SK-N-SH (cell line): ENCODE measurements at regions not wholly inside any gene's neighbourhood (a gene's known extent, or its start where the extent isn't known, plus 50 kb on each side); places are given as distances from the start of the nearest gene placed in this dataset.

Source experiments
- CTCF ChIA-PET: fragments of 300-600, 350-600 bp; formaldehyde crosslinking; extraction: SDS; loops from one replicate; lab custom pipeline; 2021; lab: Yijun Ruan, JAX
- POLR2A ChIA-PET: fragments of 350-600 bp; sonication (Branson Sonifier 250); formaldehyde crosslinking; extraction: SDS; loops from one replicate; lab custom pipeline; 2020; ENCODE audit warnings: antibody characterized with exemption, inconsistent platforms; lab: Yijun Ruan, JAX
- DNase-seq: peaks from one replicate; pipeline ENCODE4 v3.0.0; 2012
- H2AFZ ChIP-seq: fragments of 200-600 bp; sonication (generic); 2 replicates; pipeline ENCODE4 v1.8.1; 2016; ENCODE audit warnings: antibody characterized with exemption, mild to moderate bottlenecking, low read depth
- H3F3A ChIP-seq: fragments of 200-600 bp; sonication (generic); replicated peaks from 2 replicates; pipeline ENCODE3; 2016; ENCODE audit warnings: antibody characterized with exemption, mild to moderate bottlenecking; ENCODE audit not compliant: insufficient read depth
- H3K27ac ChIP-seq, 2 experiments: fragments of 200-500 bp in 1 of 2; fragments of 200-600 bp in 1 of 2; sonication (Bioruptor generic) in 1 of 2; sonication (generic), shearing (Covaris generic) in 1 of 2; 2 replicates each; pipeline versions ENCODE4 v1.5.1 to v1.6.1; 2014 to 2016; ENCODE audit warnings: low read depth in 2 of 2, inconsistent platforms in 1 of 2, low read length in 1 of 2, mild to moderate bottlenecking in 1 of 2, mixed read lengths in 1 of 2
- H3K27me3 ChIP-seq: fragments of 200-600 bp; sonication (generic), shearing (Covaris generic); 2 replicates; pipeline ENCODE4 v1.6.1; 2016; ENCODE audit warnings: mixed run types; ENCODE audit not compliant: insufficient read depth
- H3K36me3 ChIP-seq, 2 experiments: fragments of 200-500 bp in 1 of 2; fragments of 200-600 bp in 1 of 2; sonication (Bioruptor generic) in 1 of 2; sonication (generic) in 1 of 2; replicated peaks in 1 of 2; 2 replicates each; pipeline versions ENCODE3 to v1.5.1; 2014 to 2016; ENCODE audit warnings: low read length in 1 of 2, mild to moderate bottlenecking in 1 of 2; ENCODE audit not compliant: insufficient read depth in 2 of 2, control insufficient read depth in 1 of 2
- H3K4me1 ChIP-seq, 2 experiments: fragments of 200-500 bp in 1 of 2; fragments of 200-600 bp in 1 of 2; sonication (Bioruptor generic) in 1 of 2; sonication (generic), shearing (Covaris generic) in 1 of 2; 2 replicates each; pipeline versions ENCODE4 v1.5.1 to v1.6.1; 2014 to 2016; ENCODE audit warnings: low read depth in 1 of 2, low read length in 1 of 2, mixed run types in 1 of 2; ENCODE audit not compliant: insufficient read depth in 2 of 2, control insufficient read depth in 1 of 2
- H3K4me2 ChIP-seq: fragments of 200-600 bp; sonication (generic), shearing (Covaris generic); 2 replicates; pipeline ENCODE4 v1.6.1; 2017; ENCODE audit warnings: mixed run types
- H3K4me3 ChIP-seq, 2 experiments: fragments of 200-500 bp in 1 of 2; fragments of 200-600 bp in 1 of 2; sonication (Bioruptor generic) in 1 of 2; sonication (generic), shearing (Covaris generic) in 1 of 2; 2 replicates each; pipeline versions ENCODE4 v1.5.1 to v1.8.1; 2014 to 2016; ENCODE audit warnings: low read depth in 2 of 2, inconsistent platforms in 1 of 2, low read length in 1 of 2, mild to moderate bottlenecking in 1 of 2, mixed read lengths in 1 of 2, moderate library complexity in 1 of 2
- H3K79me2 ChIP-seq: fragments of 200-600 bp; sonication (generic); 2 replicates; pipeline ENCODE4 v1.8.1; 2017; ENCODE audit warnings: mild to moderate bottlenecking; ENCODE audit not compliant: insufficient read depth
- H3K9ac ChIP-seq: fragments of 200-600 bp; sonication (generic); 2 replicates; pipeline ENCODE4 v1.6.1; 2017; ENCODE audit warnings: mixed run types
- H3K9me2 ChIP-seq: fragments of 200-600 bp; sonication (generic); 2 replicates; pipeline ENCODE4 v1.6.1; 2017; ENCODE audit warnings: mixed run types
- H3K9me3 ChIP-seq: fragments of 200-600 bp; sonication (generic); 2 replicates; pipeline ENCODE4 v1.6.1; 2017; ENCODE audit warnings: mixed run types, mild to moderate bottlenecking, moderate library complexity
- H4K20me1 ChIP-seq: fragments of 200-600 bp; sonication (generic); 2 replicates; pipeline ENCODE4 v1.6.1; 2017; ENCODE audit warnings: mild to moderate bottlenecking, mixed run types; ENCODE audit not compliant: insufficient read depth
- CHD2 ChIP-seq: fragments of 150-350 bp; IDR thresholded peaks from 2 replicates; pipeline ENCODE4 v1.6.1; 2018; ENCODE audit warnings: low read length; ENCODE audit not compliant: partially characterized antibody
- ELF1 ChIP-seq: IDR thresholded peaks from 2 replicates; pipeline ENCODE4 v1.4.0; 2012
- EP300 ChIP-seq, 2 experiments: IDR thresholded peaks; 2 replicates each; pipeline versions ENCODE4 v1.4.0 to v1.6.1; 2012; ENCODE audit warnings: borderline replicate concordance in 1 of 2, low read depth in 1 of 2, low read length in 1 of 2
- EZH2phosphoT487 ChIP-seq: fragments of 200-600 bp; sonication (generic); IDR thresholded peaks from 2 replicates; pipeline ENCODE4 v1.6.1; 2017; ENCODE audit warnings: low read depth, mixed run types, mild to moderate bottlenecking, antibody characterized with exemption, moderate library complexity, borderline replicate concordance
- FOSL2 ChIP-seq: IDR thresholded peaks from 2 replicates; pipeline ENCODE4 v1.4.0; 2012; ENCODE audit warnings: low read depth, mild to moderate bottlenecking, moderate library complexity, borderline replicate concordance
- FOXM1 ChIP-seq: IDR thresholded peaks from 2 replicates; pipeline ENCODE4 v1.4.0; 2012; ENCODE audit warnings: low read depth, mild to moderate bottlenecking
- GATA2 ChIP-seq: sonication (generic); formaldehyde crosslinking; IDR thresholded peaks from 2 replicates; pipeline ENCODE4 v1.5.0; 2020; ENCODE audit warnings: mild to moderate bottlenecking, missing genetic modification reagents
- IRF3 ChIP-seq: fragments of 150-350 bp; IDR thresholded peaks from 2 replicates; pipeline ENCODE4 v1.6.1; 2016; ENCODE audit warnings: mild to moderate bottlenecking, low read depth, low read length
- MEF2A ChIP-seq: IDR thresholded peaks from 2 replicates; pipeline ENCODE4 v1.4.0; 2012; ENCODE audit warnings: low read depth, borderline replicate concordance
- MXI1 ChIP-seq: IDR thresholded peaks from 2 replicates; pipeline ENCODE4 v1.6.1; 2012; ENCODE audit warnings: mild to moderate bottlenecking, low read depth, low read length, improper control_type of control experiment
- NRF1 ChIP-seq: IDR thresholded peaks from 2 replicates; pipeline ENCODE4 v1.6.1; 2012; ENCODE audit warnings: low read depth, mild to moderate bottlenecking, low read length
- POLR2AphosphoS5 ChIP-seq: IDR thresholded peaks from 2 replicates; pipeline ENCODE4 v1.6.1; 2012; ENCODE audit warnings: low read depth, low read length
- RAD21 ChIP-seq: IDR thresholded peaks from 2 replicates; pipeline ENCODE4 v1.6.1; 2012; ENCODE audit warnings: mild to moderate bottlenecking, low read length
- RCOR1 ChIP-seq: fragments of 150-350 bp; IDR thresholded peaks from 2 replicates; pipeline ENCODE4 v1.6.1; 2017; ENCODE audit warnings: antibody characterized with exemption, low read length
- RFX5 ChIP-seq: IDR thresholded peaks from 2 replicates; pipeline ENCODE4 v1.6.1; 2012; ENCODE audit warnings: mild to moderate bottlenecking, improper control_type of control experiment, low read length
- SIN3A ChIP-seq: IDR thresholded peaks from 2 replicates; pipeline ENCODE4 v1.6.1; 2012; ENCODE audit warnings: low read depth, mild to moderate bottlenecking, low read length, moderate library complexity, borderline replicate concordance
- SMC3 ChIP-seq: IDR thresholded peaks from 2 replicates; pipeline ENCODE4 v1.6.1; 2012; ENCODE audit warnings: low read depth, low read length, improper control_type of control experiment
- USF2 ChIP-seq: fragments of 150-350 bp; IDR thresholded peaks from 2 replicates; pipeline ENCODE4 v1.6.1; 2017; ENCODE audit warnings: antibody characterized with exemption, low read length, low read depth, borderline replicate concordance
- YY1 ChIP-seq: IDR thresholded peaks from 2 replicates; pipeline ENCODE4 v1.4.0; 2012; ENCODE audit warnings: low read depth, mild to moderate bottlenecking
- WGBS: methylation state at CpG from one replicate; pipeline ENCODE4 v1.1.6; 2017; ENCODE audit warnings: low lambda C conversion rate; 5-methylcytosine and 5-hydroxymethylcytosine counted together
- TF ChIP-seq, protein P1 (sequence below): IDR thresholded peaks from 2 replicates; pipeline ENCODE4 v1.4.0; 2012; ENCODE audit warnings: low read depth
- TF ChIP-seq, protein P2 (sequence below): IDR thresholded peaks from 2 replicates; pipeline ENCODE4 v1.6.1; 2012; ENCODE audit warnings: mild to moderate bottlenecking, low read depth, low read length, moderate library complexity
- TF ChIP-seq, protein P3 (sequence below): fragments of 200-600 bp; sonication (generic); IDR thresholded peaks from 2 replicates; pipeline ENCODE4 v1.6.1; 2017; ENCODE audit warnings: antibody characterized with exemption, mild to moderate bottlenecking, moderate library complexity

DNA sequence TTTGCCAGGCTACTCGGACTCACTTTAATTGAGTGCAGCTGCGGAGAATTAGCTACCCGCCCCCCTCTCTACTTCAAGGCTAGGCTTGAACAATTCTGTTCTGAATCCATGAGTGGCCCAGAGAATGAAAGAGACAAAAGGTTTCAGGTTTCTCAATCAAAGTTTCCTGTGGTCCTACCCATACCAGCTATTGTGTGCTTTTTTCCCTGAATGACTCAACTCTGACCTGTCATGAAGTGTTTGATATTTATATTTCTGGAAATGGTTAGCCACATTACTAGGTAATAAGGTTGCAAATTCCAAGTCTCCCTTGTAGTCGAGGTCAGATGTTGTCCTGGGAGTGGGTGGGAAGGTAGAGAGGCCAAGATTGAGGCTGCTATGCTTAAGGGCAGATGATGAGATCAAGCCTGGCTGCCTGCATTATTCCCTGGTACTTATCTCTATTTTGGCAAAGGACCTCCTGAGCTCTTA is 392.7 kb upstream of the TBL1XR1 start (continued):
- TF ChIP-seq NRF1 (no peak), EZH2phosphoT487 (no peak), SMC3 (no peak; the same call in 1 of the 2 replicates), FOSL2 (peak; percentile 95), RAD21 (peak; percentile 1), CHD2 (no peak), RFX5 (no peak), POLR2AphosphoS5 (peak; percentile 86; the same call in 1 of the 2 replicates), RCOR1 (peak; percentile 22; the same call in 1 of the 2 replicates)
- TF ChIP-seq, protein P1, sequence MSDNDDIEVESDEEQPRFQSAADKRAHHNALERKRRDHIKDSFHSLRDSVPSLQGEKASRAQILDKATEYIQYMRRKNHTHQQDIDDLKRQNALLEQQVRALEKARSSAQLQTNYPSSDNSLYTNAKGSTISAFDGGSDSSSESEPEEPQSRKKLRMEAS: peak; percentile 64
- TF ChIP-seq, protein P2, sequence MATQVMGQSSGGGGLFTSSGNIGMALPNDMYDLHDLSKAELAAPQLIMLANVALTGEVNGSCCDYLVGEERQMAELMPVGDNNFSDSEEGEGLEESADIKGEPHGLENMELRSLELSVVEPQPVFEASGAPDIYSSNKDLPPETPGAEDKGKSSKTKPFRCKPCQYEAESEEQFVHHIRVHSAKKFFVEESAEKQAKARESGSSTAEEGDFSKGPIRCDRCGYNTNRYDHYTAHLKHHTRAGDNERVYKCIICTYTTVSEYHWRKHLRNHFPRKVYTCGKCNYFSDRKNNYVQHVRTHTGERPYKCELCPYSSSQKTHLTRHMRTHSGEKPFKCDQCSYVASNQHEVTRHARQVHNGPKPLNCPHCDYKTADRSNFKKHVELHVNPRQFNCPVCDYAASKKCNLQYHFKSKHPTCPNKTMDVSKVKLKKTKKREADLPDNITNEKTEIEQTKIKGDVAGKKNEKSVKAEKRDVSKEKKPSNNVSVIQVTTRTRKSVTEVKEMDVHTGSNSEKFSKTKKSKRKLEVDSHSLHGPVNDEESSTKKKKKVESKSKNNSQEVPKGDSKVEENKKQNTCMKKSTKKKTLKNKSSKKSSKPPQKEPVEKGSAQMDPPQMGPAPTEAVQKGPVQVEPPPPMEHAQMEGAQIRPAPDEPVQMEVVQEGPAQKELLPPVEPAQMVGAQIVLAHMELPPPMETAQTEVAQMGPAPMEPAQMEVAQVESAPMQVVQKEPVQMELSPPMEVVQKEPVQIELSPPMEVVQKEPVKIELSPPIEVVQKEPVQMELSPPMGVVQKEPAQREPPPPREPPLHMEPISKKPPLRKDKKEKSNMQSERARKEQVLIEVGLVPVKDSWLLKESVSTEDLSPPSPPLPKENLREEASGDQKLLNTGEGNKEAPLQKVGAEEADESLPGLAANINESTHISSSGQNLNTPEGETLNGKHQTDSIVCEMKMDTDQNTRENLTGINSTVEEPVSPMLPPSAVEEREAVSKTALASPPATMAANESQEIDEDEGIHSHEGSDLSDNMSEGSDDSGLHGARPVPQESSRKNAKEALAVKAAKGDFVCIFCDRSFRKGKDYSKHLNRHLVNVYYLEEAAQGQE: no peak

DNA sequence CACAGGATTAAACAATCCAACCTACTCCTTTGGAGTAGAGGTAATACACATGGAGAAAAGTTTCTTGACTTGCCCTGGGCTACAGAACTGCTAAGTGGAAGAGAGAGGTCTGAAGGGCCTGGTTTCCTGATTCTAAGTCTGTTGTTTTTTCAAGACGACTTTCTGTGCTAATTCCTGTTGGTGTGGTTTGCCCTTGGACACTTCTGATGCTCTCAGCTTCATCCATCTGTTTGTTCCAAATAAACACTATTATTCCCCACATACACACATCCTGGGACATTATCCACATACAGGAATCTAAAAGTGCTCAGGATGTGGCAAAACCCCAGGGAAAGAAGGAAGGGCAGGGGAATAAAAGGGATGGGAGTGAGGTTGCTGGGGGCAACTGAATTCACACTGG is 393.5 kb upstream of the TBL1XR1 start:
- Histone ChIP-seq H3K27me3 (no peaks in the 10 kb centered on the region), H3K9me2 (no peaks in the 10 kb centered on the region), H3K4me1 (peaks cover 33% of the 10 kb centered on the region in 2 experiments), H3K4me3 (no peak overlapping the region), H2AFZ (no peak overlapping the region), H4K20me1 (no peaks in the 10 kb centered on the region), H3F3A (peaks cover 33% of the 10 kb centered on the region), H3K4me2 (no peak overlapping the region), H3K79me2 (no peaks in the 10 kb centered on the region), H3K36me3 (no peaks in the 10 kb centered on the region), H3K9me3 (no peaks in the 10 kb centered on the region), H3K27ac (peak overlapping the region; percentile 81 to 82), H3K9ac (no peak overlapping the region)
- TF ChIP-seq RAD21 (no peak), RCOR1 (no peak), POLR2AphosphoS5 (no peak), GATA2 (CRISPR knock-in tag) (no peak), NRF1 (no peak), USF2 (no peak), RFX5 (no peak), CHD2 (no peak), IRF3 (no peak), EP300 (IDR thresholded peaks at IDR 0.05; ENCODE audit: borderline replicate concordance in 1 of 2, low read depth in 1 of 2, low read length in 1 of 2) (no peak), MEF2A (no peak), ELF1 (no peak), YY1 (no peak), SIN3A (no peak), MXI1 (no peak), FOXM1 (no peak), SMC3 (no peak)
- TF ChIP-seq, protein P1: no peak
- TF ChIP-seq, protein P3, sequence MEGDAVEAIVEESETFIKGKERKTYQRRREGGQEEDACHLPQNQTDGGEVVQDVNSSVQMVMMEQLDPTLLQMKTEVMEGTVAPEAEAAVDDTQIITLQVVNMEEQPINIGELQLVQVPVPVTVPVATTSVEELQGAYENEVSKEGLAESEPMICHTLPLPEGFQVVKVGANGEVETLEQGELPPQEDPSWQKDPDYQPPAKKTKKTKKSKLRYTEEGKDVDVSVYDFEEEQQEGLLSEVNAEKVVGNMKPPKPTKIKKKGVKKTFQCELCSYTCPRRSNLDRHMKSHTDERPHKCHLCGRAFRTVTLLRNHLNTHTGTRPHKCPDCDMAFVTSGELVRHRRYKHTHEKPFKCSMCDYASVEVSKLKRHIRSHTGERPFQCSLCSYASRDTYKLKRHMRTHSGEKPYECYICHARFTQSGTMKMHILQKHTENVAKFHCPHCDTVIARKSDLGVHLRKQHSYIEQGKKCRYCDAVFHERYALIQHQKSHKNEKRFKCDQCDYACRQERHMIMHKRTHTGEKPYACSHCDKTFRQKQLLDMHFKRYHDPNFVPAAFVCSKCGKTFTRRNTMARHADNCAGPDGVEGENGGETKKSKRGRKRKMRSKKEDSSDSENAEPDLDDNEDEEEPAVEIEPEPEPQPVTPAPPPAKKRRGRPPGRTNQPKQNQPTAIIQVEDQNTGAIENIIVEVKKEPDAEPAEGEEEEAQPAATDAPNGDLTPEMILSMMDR: no peak
- no peak for DNase-seq
- 83% methylated on average over 1 of the region's 1 CpG for WGBS
- CTCF ChIA-PET: no interaction called here
- POLR2A ChIA-PET: no interaction called here
